ENCODE measurements at regions not wholly inside any gene's neighbourhood (a gene's known extent, or its start where the extent isn't known, plus 50 kb on each side); places are given as distances from the start of the nearest gene placed in this dataset.
"Not testable (repeated sequence)": the region's sequence is repeated elsewhere in the genome, so short reads cannot be mapped to it uniquely, and the experiment has no call there.

DNA sequence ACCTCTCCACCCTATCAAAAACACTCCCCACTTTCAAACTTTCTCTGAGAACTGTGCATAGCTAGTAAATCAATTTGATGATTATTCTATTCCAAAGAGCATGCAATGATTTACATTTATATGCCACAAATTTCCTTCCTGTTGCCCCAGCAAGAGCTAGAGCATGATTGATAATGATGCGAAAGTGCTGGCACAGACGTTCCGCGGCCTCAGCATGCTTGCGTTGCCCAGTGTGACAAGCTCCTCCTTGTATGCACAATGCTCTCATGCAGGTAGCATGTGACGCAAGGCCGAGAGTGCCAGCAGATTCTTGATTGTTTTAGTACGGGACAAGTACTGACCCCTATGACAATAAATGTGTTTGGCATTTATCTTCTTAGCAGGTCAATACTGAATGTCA, 696.3 kb upstream of the SLC35B3 start:
- DNase-seq, result no peak

DNA sequence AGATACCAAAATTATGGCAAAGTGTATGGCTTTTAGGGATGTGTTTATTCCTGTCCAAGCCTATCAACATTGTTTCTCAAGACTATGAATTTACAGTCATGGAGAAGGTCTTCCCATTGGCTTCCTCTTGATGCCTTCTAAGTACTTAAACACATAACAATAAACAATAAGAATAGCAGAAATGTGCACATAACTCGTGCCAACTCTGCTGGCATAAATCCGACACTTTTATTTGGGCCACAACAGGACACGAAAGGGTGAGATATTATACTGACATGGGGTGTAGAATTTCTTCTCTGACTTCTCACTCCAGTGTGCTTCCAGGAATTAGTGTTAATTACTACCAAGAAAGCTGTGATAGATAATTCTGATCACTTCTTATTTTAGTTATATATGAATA, 695.9 kb upstream of the SLC35B3 start:
- no peak for DNase-seq

DNA sequence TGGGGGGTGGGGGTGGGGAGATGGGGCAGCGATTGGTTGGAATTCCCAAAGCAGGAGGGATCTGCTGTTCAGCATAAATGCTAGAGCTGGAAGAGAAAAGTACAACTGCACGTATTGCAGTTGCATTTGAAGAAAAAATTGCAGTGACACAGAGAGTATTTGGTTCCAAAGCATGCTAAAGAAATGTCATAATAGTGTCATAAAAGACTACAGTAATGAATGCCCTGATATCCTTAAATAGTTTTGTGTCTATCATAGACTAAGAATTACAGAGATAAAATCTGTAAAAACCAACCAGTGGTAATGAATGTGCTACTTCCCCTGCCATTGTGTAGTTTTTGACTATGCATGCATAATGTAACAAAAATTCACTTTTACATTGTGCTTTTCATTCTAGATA, 693.6 kb upstream of the SLC35B3 start:
- DNase-seq, result no peak

DNA sequence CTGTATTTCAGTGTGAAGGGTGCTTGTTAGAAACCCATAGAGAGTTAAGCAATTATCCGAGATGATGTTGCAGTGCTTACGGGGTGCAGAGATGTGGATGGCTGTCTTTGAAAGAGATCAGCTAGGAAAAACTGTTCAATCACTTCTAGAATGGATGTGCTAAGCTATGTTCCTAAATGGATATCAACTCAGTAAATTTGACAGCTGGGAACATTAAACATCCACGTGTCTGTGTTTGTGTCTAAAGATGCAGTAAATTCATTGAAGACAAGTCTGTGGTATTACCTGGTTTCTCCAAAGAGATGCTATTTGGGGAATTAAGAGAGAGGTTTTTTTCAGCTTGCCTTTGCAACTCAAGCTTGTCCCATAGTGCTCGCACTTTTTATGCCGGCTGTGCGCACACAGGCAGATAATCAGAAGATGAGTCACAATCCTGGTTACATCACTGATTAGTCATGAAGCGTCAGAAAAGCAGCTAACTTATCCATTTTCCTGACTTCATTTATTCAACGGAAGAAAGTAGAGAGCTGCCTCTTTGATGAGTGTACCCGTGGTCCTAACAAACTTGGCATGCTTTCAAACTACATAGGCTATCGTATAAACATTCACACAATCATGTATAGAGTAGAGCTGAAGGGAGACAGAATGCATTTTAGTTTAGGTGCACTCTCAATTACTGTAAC, 691.7 kb upstream of the SLC35B3 start:
- no peak for DNase-seq

DNA sequence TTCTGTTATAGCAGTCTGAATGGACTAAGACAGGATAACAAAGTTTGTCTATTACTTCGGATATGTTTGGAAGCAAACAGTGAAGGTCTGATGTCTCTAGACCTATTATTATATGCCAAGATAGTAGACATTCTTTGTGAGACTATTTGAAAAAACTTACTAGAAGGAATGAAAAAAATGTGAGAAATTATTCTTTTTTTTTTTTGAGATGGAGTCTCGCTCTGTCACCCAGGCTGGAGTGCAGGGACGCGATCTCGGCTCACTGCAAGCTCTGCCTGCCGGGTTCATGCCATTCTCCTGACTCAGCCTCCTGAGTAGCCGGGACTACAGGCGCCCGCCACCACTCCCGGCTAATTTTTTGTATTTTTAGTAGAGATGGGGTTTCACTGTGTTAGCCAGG, 690.7 kb upstream of the SLC35B3 start:
- DNase-seq, result not testable (repeated sequence)

DNA sequence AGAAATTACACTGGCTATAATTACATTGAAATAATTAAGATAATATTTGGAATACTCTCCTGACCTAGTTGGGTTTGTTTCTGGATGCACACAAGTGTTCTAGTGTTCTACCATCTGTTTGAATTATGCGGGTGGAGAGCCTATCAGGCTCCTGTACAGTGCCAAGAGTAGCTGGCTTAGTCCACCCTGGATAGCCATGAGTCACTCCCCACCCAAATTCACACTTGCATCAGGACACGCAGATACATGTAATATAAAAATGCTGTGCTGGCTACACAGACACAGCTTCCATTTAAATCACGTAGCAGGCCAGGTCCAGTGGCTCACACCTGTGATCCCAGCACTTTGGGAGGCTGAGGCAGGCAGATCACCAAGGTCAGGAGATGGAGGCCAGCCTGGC, 686.2 kb upstream of the SLC35B3 start:
- DNase-seq, result no peak

DNA sequence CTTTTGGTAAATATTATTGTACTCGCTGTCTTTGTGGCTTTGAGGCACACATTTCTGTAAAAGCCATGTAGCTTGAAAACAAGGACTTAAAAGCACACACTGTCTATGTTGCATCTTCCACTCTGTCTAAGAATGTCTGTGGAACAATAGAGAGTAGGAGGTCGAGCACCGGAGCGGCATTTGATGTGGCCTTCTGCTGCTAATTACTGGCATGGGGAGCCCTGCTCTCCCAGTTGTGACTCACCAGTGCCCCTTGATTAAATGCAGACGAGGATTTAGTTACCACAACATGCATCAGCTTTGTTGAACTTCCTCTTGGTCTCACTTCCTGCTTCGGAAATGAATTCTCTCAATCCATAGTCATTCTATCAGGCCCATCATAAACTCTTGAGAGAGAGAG, 680.7 kb upstream of the SLC35B3 start:
- DNase-seq, result no peak

DNA sequence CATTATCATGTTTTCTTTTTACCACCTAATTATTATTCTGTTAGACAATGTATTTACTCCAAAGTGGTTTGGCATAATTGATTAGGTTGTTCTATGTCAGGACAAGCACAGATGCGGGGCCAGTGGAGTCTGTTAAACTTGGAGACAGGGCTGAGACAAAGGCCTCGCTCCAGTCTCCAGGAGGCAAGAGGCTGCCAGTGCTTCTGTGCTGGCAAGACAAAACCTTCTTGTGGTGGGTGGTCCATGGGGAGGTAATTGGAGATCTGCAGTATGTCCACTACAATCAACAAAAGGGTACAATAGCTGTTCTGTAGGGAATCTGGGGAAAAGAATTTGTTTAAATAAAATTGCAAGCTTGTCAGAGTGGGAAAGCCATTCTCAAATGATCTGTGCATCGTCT, 677.2 kb upstream of the SLC35B3 start:
- no peak for DNase-seq

DNA sequence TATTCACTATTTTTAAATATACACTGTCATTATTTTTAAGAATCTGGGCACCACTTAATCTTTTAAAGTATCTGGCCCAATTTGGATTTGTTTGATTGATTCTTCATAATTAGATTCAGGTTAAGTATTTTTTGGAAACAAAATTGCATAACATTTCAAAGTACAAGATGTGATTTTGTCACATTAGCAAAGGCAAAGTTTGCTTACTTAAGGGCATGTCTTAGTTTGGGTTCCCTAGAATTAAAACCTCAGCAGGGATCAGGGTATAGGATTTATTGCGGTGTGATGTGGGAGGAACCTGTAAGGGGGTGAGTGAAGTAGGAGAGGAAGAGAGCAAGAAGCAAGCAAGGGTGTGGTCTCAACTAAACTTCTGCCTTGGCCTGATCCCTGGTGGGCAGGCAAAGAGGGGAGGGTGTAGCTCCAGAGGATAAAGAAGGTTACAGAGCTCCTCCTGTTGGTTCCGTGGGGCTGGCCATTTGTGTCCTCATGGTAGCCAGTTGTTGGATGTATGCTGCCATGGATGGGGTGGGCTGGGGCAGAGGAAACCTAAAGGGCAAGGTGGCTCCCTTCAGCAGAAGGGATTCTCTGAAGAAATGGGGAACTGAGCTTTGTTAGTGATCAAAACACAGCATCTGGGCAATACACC, 668.7 kb upstream of the SLC35B3 start:
- no peak for DNase-seq

DNA sequence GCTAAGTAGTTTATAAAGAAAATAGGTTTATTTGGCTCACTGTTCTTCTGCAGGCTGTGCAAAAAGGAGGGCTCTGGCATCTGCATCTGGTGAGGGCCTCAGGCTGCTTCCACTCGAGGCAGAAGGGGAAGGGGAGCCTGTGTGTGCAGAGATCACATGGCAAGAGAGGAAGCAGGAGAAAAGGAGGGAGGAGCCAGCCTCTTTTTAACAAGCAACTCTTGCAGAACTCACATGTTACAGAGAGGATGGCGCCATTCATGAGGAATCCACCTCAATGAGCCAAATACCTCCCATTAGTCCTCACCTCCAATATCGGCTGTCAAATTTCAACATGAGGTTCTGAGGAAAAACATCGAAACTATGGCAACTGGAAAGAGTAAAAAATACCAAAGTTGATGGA, 666.6 kb upstream of the SLC35B3 start:
- DNase-seq, result no peak

DNA sequence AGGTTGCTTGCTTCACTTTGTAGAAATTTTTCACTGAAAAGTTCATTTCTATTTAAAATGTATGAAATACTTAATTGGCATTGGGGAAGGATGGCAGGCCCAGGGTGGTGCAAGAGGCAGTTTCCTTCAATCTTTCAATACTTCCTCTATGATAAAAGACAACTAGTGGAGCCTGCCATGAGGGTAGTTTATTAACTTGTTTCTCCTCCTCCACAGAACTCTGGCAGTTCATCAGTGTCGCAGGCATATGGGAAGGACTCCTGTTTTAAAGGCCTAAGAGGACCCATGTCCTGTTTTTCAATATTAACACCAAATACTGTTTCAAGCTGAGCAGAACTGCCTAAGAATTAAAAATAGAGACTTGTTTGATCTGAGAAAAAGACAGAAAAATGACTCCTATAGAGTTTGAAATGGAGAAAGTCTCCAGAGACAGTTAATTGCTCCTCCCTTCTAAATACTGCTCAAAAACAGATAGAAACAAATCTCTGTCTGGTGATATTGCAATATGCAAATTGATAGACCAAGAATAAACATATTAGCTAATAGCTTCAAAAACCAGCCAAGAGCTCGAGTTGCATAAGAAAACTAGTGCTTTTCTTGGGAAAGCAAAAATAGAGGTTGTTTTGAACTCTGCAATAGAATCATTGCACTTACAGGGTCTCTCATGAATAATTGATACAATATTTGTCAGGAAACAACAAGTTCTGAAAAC, 665.7 kb upstream of the SLC35B3 start:
- DNase-seq, result no peak

DNA sequence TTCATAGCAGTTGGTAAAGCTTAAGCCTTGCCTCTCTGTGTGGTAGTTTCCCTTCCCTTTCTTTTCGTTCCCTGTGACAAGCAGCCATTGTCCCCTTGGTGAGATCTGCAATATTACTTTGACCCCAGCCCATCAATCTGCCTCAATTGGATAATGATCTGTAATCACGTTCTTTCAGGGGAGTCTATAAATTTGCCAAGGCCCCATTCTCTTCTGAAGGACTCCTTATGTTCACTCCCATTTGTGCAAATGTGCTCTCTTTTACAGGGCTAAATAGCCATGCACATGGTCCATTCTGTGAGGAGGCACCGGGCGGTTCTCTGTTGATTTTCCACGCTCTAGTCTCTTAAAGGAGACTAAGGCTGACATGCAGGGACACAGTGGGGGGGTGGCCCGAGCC, 660.4 kb upstream of the SLC35B3 start:
- no peak for DNase-seq

DNA sequence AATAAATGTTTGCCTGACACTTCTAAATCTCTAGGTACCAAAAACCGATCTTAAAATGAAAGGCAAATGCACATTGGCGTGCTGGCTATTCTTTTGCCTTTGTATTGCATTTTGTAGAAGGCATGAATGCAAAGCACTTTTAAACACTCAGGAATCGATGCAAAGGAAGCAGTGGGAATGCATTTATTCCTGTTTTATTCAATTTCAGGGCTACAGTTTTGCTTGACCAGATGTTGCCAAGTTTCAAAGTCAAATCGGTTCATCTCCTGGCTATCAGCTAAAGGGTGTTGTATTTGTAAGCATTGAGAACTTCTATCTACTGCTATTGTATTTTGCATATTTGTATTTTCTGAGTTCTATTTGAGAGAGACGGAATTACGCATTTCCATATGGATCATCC, 659.8 kb upstream of the SLC35B3 start:
- DNase-seq, result no peak

DNA sequence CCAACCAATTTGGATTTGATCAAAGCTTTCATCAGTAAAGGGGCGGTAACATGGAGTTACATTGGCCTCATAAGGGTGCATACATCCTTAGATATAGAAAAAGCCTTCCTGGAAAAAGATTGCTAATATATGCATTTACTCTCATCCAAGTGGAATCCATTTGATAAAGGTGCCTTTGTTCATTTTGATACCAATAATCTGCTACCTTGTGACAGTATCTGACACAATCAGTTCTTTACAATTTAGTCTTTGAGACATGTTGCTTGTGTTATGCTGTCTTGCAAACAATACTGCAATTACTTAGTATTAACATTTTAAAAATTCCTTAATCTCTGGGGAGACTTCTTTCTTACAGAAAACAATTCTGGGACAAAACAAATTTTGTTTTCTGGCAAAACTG, 654.4 kb upstream of the SLC35B3 start:
- no peak for DNase-seq

DNA sequence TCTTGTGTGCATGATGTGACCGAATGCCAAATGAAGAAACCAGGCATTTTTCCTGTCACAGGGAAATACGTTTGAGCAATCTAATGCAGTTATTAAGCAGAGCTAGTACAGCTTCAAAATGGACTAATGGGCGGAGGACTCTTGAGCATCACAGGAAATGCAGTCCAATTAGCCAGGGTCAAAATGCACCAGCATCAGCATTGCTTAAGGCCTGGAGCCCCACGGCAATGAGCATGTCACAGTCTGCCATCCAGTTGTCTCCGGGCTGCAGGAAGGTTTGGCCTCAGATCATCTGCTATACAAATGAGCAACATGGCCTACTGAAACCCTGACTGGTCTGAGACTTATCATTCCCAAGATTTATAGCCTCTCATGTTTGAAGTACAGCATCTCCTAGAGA, 652.1 kb upstream of the SLC35B3 start:
- DNase-seq, result no peak

DNA sequence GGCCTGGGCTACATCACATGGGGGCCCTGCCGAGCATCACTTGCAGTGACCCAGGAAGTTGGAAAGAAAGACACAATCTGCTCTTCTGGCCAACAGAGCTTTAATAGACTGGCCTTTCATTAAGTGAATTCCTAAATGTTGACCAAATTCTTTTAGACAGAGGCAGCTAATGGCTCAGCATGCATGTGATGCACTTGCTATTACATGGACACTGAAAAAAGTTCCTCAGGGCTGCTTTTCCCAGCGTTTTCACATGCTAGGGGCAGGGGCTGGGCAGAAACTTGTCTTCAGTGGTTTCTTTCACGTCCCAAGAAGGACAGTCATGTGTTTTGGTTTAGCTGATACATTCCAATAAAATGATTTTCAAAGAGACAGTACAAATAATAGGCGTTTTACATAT, 651.0 kb upstream of the SLC35B3 start:
- DNase-seq, result no peak

DNA sequence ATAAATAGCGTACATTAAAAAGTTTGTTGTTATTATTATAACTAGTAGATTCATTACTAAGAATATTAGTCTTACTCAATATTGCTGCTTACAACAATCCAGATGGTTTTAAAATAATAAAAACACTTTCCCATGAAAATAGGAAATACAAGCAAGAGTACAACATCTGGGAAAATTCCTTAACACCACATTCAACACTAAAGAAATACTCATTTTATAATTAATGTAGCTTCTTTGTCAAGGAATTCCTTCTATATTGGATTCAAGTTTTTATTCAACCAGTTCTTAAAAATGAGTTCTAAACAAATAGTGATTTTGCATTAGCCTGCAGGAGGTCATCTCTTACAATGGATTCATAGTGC, 650.3 kb upstream of the SLC35B3 start:
- DNase-seq, result no peak

DNA sequence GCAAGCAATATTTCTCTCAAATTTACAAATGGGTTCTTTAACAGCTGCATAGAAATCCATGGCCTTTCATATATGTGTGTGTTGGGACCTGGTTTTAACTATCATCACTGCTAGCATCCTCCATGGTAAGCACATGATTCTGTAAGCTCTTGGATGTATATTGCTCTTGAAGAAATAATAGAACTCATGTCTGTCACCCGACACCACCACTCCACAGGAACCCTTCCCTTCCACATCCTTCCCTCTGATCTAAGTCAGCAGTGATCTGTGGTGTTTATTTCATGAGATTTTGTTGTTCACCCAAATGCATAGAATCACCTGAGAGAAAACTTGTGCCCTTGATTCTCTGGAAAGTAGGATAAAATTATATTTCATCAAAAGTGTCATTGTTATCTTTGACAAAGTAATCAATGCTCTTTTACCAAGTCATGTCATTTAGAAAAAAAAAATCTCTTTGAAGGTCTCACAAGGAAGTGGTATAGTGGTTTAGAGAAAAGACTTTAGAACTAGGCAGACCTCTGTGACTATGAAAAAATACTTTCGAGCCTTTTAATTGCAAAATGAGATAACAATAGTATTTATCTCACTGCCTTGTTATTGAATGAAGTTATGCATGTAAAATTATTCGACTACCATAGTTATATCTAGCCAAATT, 649.8 kb upstream of the SLC35B3 start:
- no peak for DNase-seq

DNA sequence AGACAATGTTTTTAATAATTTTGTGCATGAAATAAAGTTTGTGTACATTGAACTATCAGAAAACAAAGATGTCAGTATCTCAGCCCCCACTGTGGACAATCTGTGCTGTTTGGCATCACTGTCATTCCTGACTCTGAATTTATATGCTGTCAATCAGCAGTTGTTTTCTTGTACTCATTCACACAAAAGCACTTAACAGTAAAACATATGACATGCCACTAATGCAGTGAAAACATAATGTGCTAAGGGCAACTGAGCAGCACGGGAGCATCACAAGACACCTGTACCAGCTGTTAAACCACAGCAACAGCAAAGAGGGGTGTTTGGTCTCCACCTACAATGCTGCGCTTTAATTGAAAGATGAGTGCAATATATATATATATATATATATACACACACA, 647.8 kb upstream of the SLC35B3 start:
- no peak for DNase-seq

DNA sequence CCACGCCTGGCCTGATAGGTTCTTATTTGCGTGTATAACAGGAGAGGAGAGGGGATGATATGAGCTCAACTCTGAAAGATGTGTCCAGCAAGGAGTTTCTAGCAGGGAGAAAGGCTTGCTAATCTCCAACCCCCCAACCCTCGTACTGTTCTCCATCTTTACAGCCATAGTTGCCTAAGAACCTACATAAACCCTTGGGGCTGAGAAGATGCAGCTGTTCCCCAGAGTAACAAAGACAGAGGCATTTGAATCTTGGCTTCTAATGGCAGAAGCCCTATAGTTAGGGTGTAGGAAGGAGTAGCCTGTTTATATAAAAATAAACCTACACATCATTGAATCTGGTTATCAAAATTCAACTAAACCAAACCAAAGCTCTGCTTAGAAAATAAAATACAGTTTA, 631.4 kb upstream of the SLC35B3 start:
- no peak for DNase-seq

DNA sequence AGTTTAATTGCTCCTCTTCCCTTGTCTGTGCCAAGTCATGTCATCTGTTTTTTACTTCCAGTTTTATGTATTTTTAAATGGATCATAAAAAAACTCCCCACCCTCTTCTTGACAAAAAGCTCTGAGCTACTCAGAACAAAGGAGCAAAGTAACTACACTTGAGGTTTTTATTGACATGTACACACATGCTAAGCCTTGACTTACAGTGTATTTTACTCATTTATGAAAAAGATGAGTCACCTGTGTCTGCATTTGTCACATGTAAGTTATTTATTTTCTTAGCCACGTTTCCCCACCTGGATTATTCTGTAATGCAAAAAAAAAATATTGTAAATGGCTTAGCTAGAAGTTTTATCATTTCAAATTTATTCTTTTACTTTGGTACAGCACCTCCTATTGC, 628.8 kb upstream of the SLC35B3 start:
- no peak for DNase-seq

DNA sequence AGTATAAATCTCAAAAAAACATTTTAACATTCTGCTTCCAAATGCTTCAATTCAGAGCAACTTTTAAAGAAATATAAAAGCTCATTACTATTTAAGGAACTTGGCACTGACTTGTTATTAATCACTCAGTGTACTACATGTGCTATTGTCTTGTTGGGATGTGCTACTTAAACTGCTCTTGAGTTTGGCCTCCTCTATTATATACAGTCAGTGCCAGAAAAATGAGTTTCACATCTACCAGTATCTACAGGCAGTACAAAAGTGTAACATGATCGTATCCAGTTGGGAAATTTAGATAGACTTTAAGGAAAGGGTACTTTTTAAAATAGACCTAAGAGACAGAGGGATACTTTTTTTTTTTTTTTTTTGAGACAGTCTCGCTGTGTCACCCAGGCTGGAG, 627.3 kb upstream of the SLC35B3 start:
- DNase-seq, result no peak

DNA sequence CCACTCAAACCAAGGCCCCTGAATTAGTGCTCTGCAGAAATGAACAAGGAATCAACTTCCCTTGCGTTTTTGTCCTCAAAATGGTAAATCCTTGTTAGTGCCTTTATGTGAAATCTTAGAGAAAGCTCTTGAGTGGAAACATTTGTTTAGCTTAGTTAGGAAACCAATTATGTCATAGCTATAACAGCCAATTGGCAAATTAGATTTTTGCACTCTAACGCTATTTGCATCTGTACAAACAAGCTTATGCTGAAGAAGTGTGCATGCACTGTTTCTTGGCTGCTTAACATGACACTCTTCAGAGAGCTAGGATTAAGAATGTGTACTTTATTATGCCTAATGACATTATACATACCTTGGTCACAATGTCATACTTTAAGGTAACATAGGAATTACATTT, 622.6 kb upstream of the SLC35B3 start:
- no peak for DNase-seq

DNA sequence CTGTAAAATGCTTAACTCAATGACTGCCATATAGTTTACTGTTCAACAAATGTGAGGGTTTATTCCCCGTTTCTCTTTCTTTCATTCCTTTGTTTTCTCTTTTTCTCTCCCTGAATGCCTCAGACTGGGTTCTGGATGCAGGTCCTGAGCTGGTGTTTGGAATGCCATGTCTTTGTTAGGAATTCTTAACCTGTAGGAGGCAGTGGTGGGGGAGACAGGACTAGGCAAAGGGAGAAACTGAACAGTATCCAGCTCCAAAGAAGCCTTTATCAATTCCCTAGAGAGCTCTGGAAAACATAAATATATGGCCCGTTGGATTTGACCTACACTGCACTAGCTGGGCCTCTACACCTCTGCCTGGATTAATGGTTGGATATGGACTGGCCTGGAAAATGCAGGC, 621.2 kb upstream of the SLC35B3 start:
- no peak for DNase-seq

Measured in CD4-positive, alpha-beta T cell treated with Interleukin-1 beta for 1 hour (primary cell).